AG09319 (cell line): ENCODE measurements at regions not wholly inside any gene's neighbourhood (a gene's known extent, or its start where the extent isn't known, plus 50 kb on each side); places are given as distances from the start of the nearest gene placed in this dataset.
A peak's percentile ranks its signal among the peaks of the same experiment; 100 is the strongest.

ENCODE experiments used
- DNase-seq: peaks from one replicate; pipeline ENCODE4 v3.0.0-alpha.2; 2010; ENCODE audit warnings: low read depth; ENCODE audit errors: extremely low read depth
- TF ChIP-seq, protein P1 (sequence below): IDR thresholded peaks from 2 replicates; pipeline ENCODE4 v1.5.1; 2011; ENCODE audit warnings: low read depth, mild to moderate bottlenecking, inconsistent platforms, low read length, moderate library complexity

- peak; percentile 27 for DNase-seq
- TF ChIP-seq, protein P1, sequence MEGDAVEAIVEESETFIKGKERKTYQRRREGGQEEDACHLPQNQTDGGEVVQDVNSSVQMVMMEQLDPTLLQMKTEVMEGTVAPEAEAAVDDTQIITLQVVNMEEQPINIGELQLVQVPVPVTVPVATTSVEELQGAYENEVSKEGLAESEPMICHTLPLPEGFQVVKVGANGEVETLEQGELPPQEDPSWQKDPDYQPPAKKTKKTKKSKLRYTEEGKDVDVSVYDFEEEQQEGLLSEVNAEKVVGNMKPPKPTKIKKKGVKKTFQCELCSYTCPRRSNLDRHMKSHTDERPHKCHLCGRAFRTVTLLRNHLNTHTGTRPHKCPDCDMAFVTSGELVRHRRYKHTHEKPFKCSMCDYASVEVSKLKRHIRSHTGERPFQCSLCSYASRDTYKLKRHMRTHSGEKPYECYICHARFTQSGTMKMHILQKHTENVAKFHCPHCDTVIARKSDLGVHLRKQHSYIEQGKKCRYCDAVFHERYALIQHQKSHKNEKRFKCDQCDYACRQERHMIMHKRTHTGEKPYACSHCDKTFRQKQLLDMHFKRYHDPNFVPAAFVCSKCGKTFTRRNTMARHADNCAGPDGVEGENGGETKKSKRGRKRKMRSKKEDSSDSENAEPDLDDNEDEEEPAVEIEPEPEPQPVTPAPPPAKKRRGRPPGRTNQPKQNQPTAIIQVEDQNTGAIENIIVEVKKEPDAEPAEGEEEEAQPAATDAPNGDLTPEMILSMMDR, result no peak
Observed at GRCh38 chr6:40962241-40962640, 76.8 kb downstream of the UNC5CL start.

GRCh38 chr6:40961831-40962230 is 77.2 kb downstream of the UNC5CL start:
- no peak for DNase-seq
- TF ChIP-seq, protein P1, result no peak

- DNase-seq, result no peak
Observed at GRCh38 chr6:40960742-40961430, 78.1 kb downstream of the UNC5CL start.

GRCh38 chr6:40959781-40960327 is 79.2 kb downstream of the UNC5CL start:
- TF ChIP-seq, protein P1, result no peak

More at GRCh38 chr6:40960742-40961430, 78.1 kb downstream of the UNC5CL start:
- TF ChIP-seq, protein P1, result no peak

DNA sequence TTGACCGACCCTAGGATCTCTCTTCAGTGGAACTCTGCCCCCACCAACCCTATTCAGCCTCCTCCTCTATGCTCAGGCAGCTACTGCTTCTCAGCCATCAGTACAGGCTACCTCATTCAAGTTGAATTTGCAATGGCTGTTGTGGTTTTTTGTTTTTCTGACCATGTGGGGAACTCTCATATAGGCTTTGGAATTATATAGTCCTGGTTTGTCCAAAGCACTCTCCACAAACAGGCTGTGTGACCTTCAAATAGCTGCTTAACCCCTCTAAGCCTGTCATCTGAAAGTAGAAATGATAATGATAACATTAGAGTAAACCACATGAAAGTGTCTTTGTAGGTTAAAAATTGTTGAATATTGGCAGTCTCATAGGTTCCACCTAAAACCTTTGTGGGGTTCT is 80.3 kb downstream of the UNC5CL start:
- TF ChIP-seq, protein P1, result no peak

More at GRCh38 chr6:40959781-40960327, 79.2 kb downstream of the UNC5CL start:
- DNase-seq, result no peak

GRCh38 chr6:40957616-40958492 is 81.2 kb downstream of the UNC5CL start:
- peak; percentile 31 for DNase-seq

More for the DNA sequence above, 80.3 kb downstream of the UNC5CL start:
- DNase-seq, result no peak

More at GRCh38 chr6:40957616-40958492, 81.2 kb downstream of the UNC5CL start:
- TF ChIP-seq, protein P1, result no peak
